ENCODE measurements at regions not wholly inside any gene's neighbourhood (a gene's known extent, or its start where the extent isn't known, plus 50 kb on each side); places are given as distances from the start of the nearest gene placed in this dataset.

- TF ChIP-seq POLR2A (IDR thresholded peaks at IDR 0.05) (no peak), POLR2AphosphoS5 (IDR thresholded peaks at IDR 0.05; ENCODE audit: insufficient read depth in 1 of 2, low read depth in 1 of 2) (no peak)
- TF ChIP-seq, protein P1, sequence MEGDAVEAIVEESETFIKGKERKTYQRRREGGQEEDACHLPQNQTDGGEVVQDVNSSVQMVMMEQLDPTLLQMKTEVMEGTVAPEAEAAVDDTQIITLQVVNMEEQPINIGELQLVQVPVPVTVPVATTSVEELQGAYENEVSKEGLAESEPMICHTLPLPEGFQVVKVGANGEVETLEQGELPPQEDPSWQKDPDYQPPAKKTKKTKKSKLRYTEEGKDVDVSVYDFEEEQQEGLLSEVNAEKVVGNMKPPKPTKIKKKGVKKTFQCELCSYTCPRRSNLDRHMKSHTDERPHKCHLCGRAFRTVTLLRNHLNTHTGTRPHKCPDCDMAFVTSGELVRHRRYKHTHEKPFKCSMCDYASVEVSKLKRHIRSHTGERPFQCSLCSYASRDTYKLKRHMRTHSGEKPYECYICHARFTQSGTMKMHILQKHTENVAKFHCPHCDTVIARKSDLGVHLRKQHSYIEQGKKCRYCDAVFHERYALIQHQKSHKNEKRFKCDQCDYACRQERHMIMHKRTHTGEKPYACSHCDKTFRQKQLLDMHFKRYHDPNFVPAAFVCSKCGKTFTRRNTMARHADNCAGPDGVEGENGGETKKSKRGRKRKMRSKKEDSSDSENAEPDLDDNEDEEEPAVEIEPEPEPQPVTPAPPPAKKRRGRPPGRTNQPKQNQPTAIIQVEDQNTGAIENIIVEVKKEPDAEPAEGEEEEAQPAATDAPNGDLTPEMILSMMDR (IDR thresholded peaks at IDR 0.05): no peak
Observed at GRCh38 chr9:88077071-88077617, 61.1 kb downstream of the SPATA31C2 start.
